CD14-positive monocyte (primary cell): ENCODE measurements at regions not wholly inside any gene's neighbourhood (a gene's known extent, or its start where the extent isn't known, plus 50 kb on each side); places are given as distances from the start of the nearest gene placed in this dataset.

ENCODE experiments used
- DNase-seq, 3 donors: peaks; one replicate each; pipeline ENCODE4 v3.0.0-alpha.2; 2011 to 2022
- H2AFZ ChIP-seq: 2 replicates; pipeline ENCODE4 v1.6.0; 2012; ENCODE audit warnings: mild to moderate bottlenecking, low read depth, low read length, inconsistent platforms; ENCODE audit not compliant: insufficient read depth, poor library complexity, severe bottlenecking
- H3K27ac ChIP-seq, 2 donors: 1 replicate in 1 of 2; 2 replicates in 1 of 2; pipeline ENCODE4 v1.5.1; 2012 to 2013; ENCODE audit warnings: low read length in 2 of 2, control low read depth in 1 of 2, inconsistent platforms in 1 of 2, low read depth in 1 of 2, mild to moderate bottlenecking in 1 of 2
- H3K27me3 ChIP-seq, 2 donors: one replicate each; pipeline versions ENCODE4 v1.6.0 to v1.6.1; 2011 to 2013; ENCODE audit warnings: low read length in 2 of 2; ENCODE audit not compliant: control insufficient read depth in 2 of 2, insufficient read depth in 2 of 2
- H3K36me3 ChIP-seq, 2 donors: replicated peaks in 1 of 2; 1 replicate in 1 of 2; 2 replicates in 1 of 2; pipeline versions ENCODE4 v1.5.1 to v1.6.1; 2012 to 2013; ENCODE audit warnings: low read length in 2 of 2, control low read depth in 1 of 2, inconsistent platforms in 1 of 2, mild to moderate bottlenecking in 1 of 2; ENCODE audit not compliant: insufficient read depth in 2 of 2, control insufficient read depth in 1 of 2
- H3K4me1 ChIP-seq, 2 donors: 1 replicate in 1 of 2; 2 replicates in 1 of 2; pipeline versions ENCODE4 v1.5.1 to v1.6.1; 2012 to 2013; ENCODE audit warnings: low read length in 2 of 2, control low read depth in 1 of 2, inconsistent platforms in 1 of 2, mild to moderate bottlenecking in 1 of 2, moderate library complexity in 1 of 2; ENCODE audit not compliant: insufficient read depth in 2 of 2, control insufficient read depth in 1 of 2
- H3K4me2 ChIP-seq: replicated peaks from 2 replicates; pipeline ENCODE3; 2012; ENCODE audit warnings: low read length, moderate library complexity, mild to moderate bottlenecking; ENCODE audit not compliant: poor library complexity, severe bottlenecking; ENCODE audit errors: extremely low read depth
- H3K4me3 ChIP-seq, 3 experiments: fragments of 200-600 bp in 1 of 3; sonication (generic) in 1 of 3; replicated peaks in 1 of 3; 1 replicate in 2 of 3; 2 replicates in 1 of 3; pipeline ENCODE4 v1.5.1; 2011 to 2013; ENCODE audit warnings: low read length in 3 of 3, mild to moderate bottlenecking in 3 of 3, control low read depth in 2 of 3, low read depth in 2 of 3, inconsistent platforms in 1 of 3, moderate library complexity in 1 of 3
- H3K79me2 ChIP-seq: 2 replicates; pipeline ENCODE4 v1.6.0; 2012; ENCODE audit warnings: mild to moderate bottlenecking, control low read depth, inconsistent platforms, low read length, moderate library complexity; ENCODE audit not compliant: insufficient read depth
- H3K9ac ChIP-seq: 2 replicates; pipeline ENCODE4 v1.6.0; 2017; ENCODE audit warnings: low read length, mild to moderate bottlenecking; ENCODE audit not compliant: insufficient read depth, poor library complexity, severe bottlenecking
- H3K9me3 ChIP-seq, 2 donors: replicated peaks in 1 of 2; 1 replicate in 1 of 2; 2 replicates in 1 of 2; pipeline versions ENCODE4 v1.5.1 to v1.6.1; 2012 to 2013; ENCODE audit warnings: low read length in 2 of 2, control low read depth in 1 of 2; ENCODE audit not compliant: control insufficient read depth in 1 of 2, insufficient read depth in 1 of 2
- H4K20me1 ChIP-seq: 2 replicates; pipeline ENCODE4 v1.6.0; 2012; ENCODE audit warnings: mild to moderate bottlenecking, low read length, control low read depth, moderate library complexity; ENCODE audit not compliant: insufficient read depth
- H3K27ac Mint-ChIP-seq, 7 donors: one replicate each; pipeline ENCODE4 v1.8.0; 2020; ENCODE audit warnings: mild to moderate bottlenecking in 7 of 7, mixed read lengths in 7 of 7, moderate library complexity in 6 of 7, inconsistent platforms in 2 of 7
- H3K27me3 Mint-ChIP-seq, 3 donors: one replicate each; pipeline ENCODE4 v1.8.0; 2021 to 2022; ENCODE audit warnings: low read depth in 3 of 3, mild to moderate bottlenecking in 3 of 3, mixed read lengths in 3 of 3, moderate library complexity in 3 of 3, inconsistent platforms in 1 of 3
- H3K36me3 Mint-ChIP-seq, 2 donors: one replicate each; pipeline ENCODE4 v1.8.0; 2020; ENCODE audit warnings: mixed read lengths in 2 of 2, inconsistent platforms in 1 of 2, mild to moderate bottlenecking in 1 of 2
- H3K4me1 Mint-ChIP-seq: one replicate; pipeline ENCODE4 v1.8.0; 2020; ENCODE audit warnings: mild to moderate bottlenecking, mixed read lengths
- H3K4me3 Mint-ChIP-seq, 2 donors: one replicate each; pipeline ENCODE4 v1.8.0; 2020; ENCODE audit warnings: mild to moderate bottlenecking in 2 of 2, mixed read lengths in 2 of 2, moderate library complexity in 1 of 2
- H3K9me3 Mint-ChIP-seq, 7 donors: one replicate each; pipeline ENCODE4 v1.8.0; 2020 to 2022; ENCODE audit warnings: mixed read lengths in 7 of 7, mild to moderate bottlenecking in 6 of 7, moderate library complexity in 6 of 7, inconsistent platforms in 2 of 7
- CTCF ChIP-seq: fragments of 200-600 bp; IDR thresholded peaks from one replicate; pipeline ENCODE4 v1.8.0; 2022; ENCODE audit warnings: antibody characterized with exemption, mild to moderate bottlenecking
- WGBS: methylation state at CpG from one replicate; pipeline ENCODE4 v1.1.5; 2013; ENCODE audit warnings: missing lambda C conversion rate; ENCODE audit not compliant: insufficient coverage; 5-methylcytosine and 5-hydroxymethylcytosine counted together
- intact Hi-C, 2 donors: fragments of 100-400 bp; cut with micrococcal nuclease; formaldehyde crosslinking; loops; one replicate each; pipeline versions ENCODE4 v1.15.0 to v1.15.1; 2023

- Histone ChIP-seq H4K20me1 (no peaks in the 10 kb centered on the region), H2AFZ (no peak overlapping the region), H3K27me3 (no peaks in the 10 kb centered on the region), H3K27ac (no peak overlapping the region), H3K4me2 (no peak overlapping the region), H3K9ac (no peak overlapping the region), H3K4me1 (peaks cover 29 to 33% of the 10 kb centered on the region in 2 donors), H3K9me3 (peaks cover 3 to 4% of the 10 kb centered on the region in 2 donors), H3K4me3 (no peak overlapping the region), H3K79me2 (no peaks in the 10 kb centered on the region), H3K36me3 (no peaks in the 10 kb centered on the region)
- H3K9me3 Mint-ChIP-seq = peaks cover 0 to 8% (median 2%) of the 10 kb centered on the region in 7 donors
- WGBS = 100% methylated on average over 3 of the region's 7 CpGs
- no peak overlapping the region for H3K27ac Mint-ChIP-seq
- H3K36me3 Mint-ChIP-seq = no peaks in the 10 kb centered on the region
- H3K4me3 Mint-ChIP-seq = no peak overlapping the region
- TF ChIP-seq CTCF = no peak
- H3K4me1 Mint-ChIP-seq = peaks cover 27% of the 10 kb centered on the region
- H3K27me3 Mint-ChIP-seq = peaks cover 0 to 20% (median 7%) of the 10 kb centered on the region in 3 donors
- no peak for DNase-seq
- intact Hi-C loops = no loop called here
Observed at GRCh38 chr1:29983321-29983720, 740.1 kb downstream of the MATN1 start.

GRCh38 chr1:29981586-29982239 is 741.7 kb downstream of the MATN1 start:
- no peak for DNase-seq
- peaks cover 23% of the 10 kb centered on the region for H3K4me1 Mint-ChIP-seq
- no peak for TF ChIP-seq CTCF
- no peaks in the 10 kb centered on the region for H3K36me3 Mint-ChIP-seq
- peaks cover 0 to 20% (median 7%) of the 10 kb centered on the region in 3 donors for H3K27me3 Mint-ChIP-seq
- intact Hi-C loops = no loop called here
- H3K27ac ChIP-seq = no peak overlapping the region
- peaks cover 28% of the 10 kb centered on the region in 2 donors for H3K4me1 ChIP-seq
- H3K9me3 Mint-ChIP-seq = peaks cover 2 to 8% (median 3%) of the 10 kb centered on the region in 7 donors
- H3K9me3 ChIP-seq = peaks cover 3 to 4% of the 10 kb centered on the region in 2 donors
- H3K4me3 Mint-ChIP-seq = no peak overlapping the region
- H3K4me3 ChIP-seq = no peak overlapping the region
- no peak overlapping the region for H3K4me2 ChIP-seq
- H3K79me2 ChIP-seq = no peaks in the 10 kb centered on the region
- no peaks in the 10 kb centered on the region for H4K20me1 ChIP-seq
- 100% methylated on average over 3 of the region's 5 CpGs for WGBS
- H2AFZ ChIP-seq = no peak overlapping the region
- H3K27me3 ChIP-seq = no peaks in the 10 kb centered on the region
- no peaks in the 10 kb centered on the region for H3K36me3 ChIP-seq
- H3K9ac ChIP-seq = no peak overlapping the region
- no peak overlapping the region for H3K27ac Mint-ChIP-seq
